Memory B cell (primary cell): ENCODE measurements at regions not wholly inside any gene's neighbourhood (a gene's known extent, or its start where the extent isn't known, plus 50 kb on each side); places are given as distances from the start of the nearest gene placed in this dataset.

Experiments used
- ATAC-seq: fragments of 150-1000 bp; cut with Tn5 transposase; 2 replicates; pipeline ENCODE4 v1.10.0; 2021; ENCODE audit warnings: low read depth, mild to moderate bottlenecking, moderate library complexity
- DNase-seq, 2 donors: peaks; one replicate each; pipeline ENCODE4 v3.0.0; 2022; ENCODE audit warnings: low spot score in 2 of 2
- H3K27ac Mint-ChIP-seq: one replicate; pipeline ENCODE4 v1.8.0; 2022; ENCODE audit warnings: mild to moderate bottlenecking, moderate library complexity, mixed read lengths
- H3K27me3 Mint-ChIP-seq: one replicate; pipeline ENCODE4 v1.8.0; 2022; ENCODE audit warnings: mixed read lengths
- H3K36me3 Mint-ChIP-seq: one replicate; pipeline ENCODE4 v1.8.0; 2022; ENCODE audit warnings: mild to moderate bottlenecking, mixed read lengths
- H3K4me1 Mint-ChIP-seq: one replicate; pipeline ENCODE4 v1.8.0; 2022; ENCODE audit warnings: mixed read lengths
- H3K4me3 Mint-ChIP-seq: one replicate; pipeline ENCODE4 v1.8.0; 2022; ENCODE audit warnings: mild to moderate bottlenecking, moderate library complexity, mixed read lengths
- H3K9me3 Mint-ChIP-seq: one replicate; pipeline ENCODE4 v1.8.0; 2022; ENCODE audit warnings: mixed read lengths

- peaks cover 4% of the 10 kb centered on the region for H3K9me3 Mint-ChIP-seq
- H3K27me3 Mint-ChIP-seq, result no peaks in the 10 kb centered on the region
- H3K27ac Mint-ChIP-seq, result no peak overlapping the region
- no peaks in the 10 kb centered on the region for H3K4me1 Mint-ChIP-seq
- no peak overlapping the region for H3K4me3 Mint-ChIP-seq
- ATAC-seq (no peak), DNase-seq (no peak)
- H3K36me3 Mint-ChIP-seq, result no peaks in the 10 kb centered on the region
These were observed 815.2 kb downstream of the QKI start for GRCh38 chr6:164229716-164230115.

GRCh38 chr6:164227952-164228522 is 813.5 kb downstream of the QKI start:
- Mint-ChIP-seq H3K27me3 (no peaks in the 10 kb centered on the region), H3K4me3 (no peak overlapping the region), H3K9me3 (peaks cover 2% of the 10 kb centered on the region), H3K36me3 (no peaks in the 10 kb centered on the region), H3K4me1 (no peaks in the 10 kb centered on the region), H3K27ac (no peak overlapping the region)
- ATAC-seq (no peak), DNase-seq (no peak)

GRCh38 chr6:164216839-164217238 is 802.3 kb downstream of the QKI start:
- Mint-ChIP-seq H3K27me3 (no peaks in the 10 kb centered on the region), H3K36me3 (no peaks in the 10 kb centered on the region), H3K9me3 (peaks cover 3% of the 10 kb centered on the region), H3K4me3 (no peak overlapping the region), H3K4me1 (no peaks in the 10 kb centered on the region), H3K27ac (no peak overlapping the region)
- DNase-seq (no peak), ATAC-seq (no peak)

- H3K9me3 Mint-ChIP-seq, result peaks cover 3% of the 10 kb centered on the region
- H3K27ac Mint-ChIP-seq, result no peak overlapping the region
- no peak for ATAC-seq
These were observed 801.9 kb downstream of the QKI start for GRCh38 chr6:164216368-164216767.

GRCh38 chr6:164214066-164214465 is 799.5 kb downstream of the QKI start:
- no peak overlapping the region for H3K27ac Mint-ChIP-seq

More at GRCh38 chr6:164216368-164216767, 801.9 kb downstream of the QKI start:
- Mint-ChIP-seq H3K27me3 (no peaks in the 10 kb centered on the region), H3K4me1 (no peaks in the 10 kb centered on the region), H3K4me3 (no peak overlapping the region), H3K36me3 (no peaks in the 10 kb centered on the region)
- DNase-seq, result no peak

GRCh38 chr6:164211254-164211653 is 796.7 kb downstream of the QKI start:
- DNase-seq, result no peak
- Mint-ChIP-seq H3K4me1 (no peaks in the 10 kb centered on the region), H3K27me3 (no peaks in the 10 kb centered on the region), H3K4me3 (no peak overlapping the region), H3K36me3 (no peaks in the 10 kb centered on the region), H3K27ac (no peak overlapping the region), H3K9me3 (no peaks in the 10 kb centered on the region)
- ATAC-seq, result no peak

More at GRCh38 chr6:164214066-164214465, 799.5 kb downstream of the QKI start:
- Mint-ChIP-seq H3K36me3 (no peaks in the 10 kb centered on the region), H3K9me3 (peaks cover 3% of the 10 kb centered on the region), H3K27me3 (no peaks in the 10 kb centered on the region), H3K4me1 (no peaks in the 10 kb centered on the region), H3K4me3 (no peak overlapping the region)
- ATAC-seq, result no peak
- no peak for DNase-seq

- H3K27ac Mint-ChIP-seq, result no peak overlapping the region
- peaks cover 2% of the 10 kb centered on the region for H3K9me3 Mint-ChIP-seq
- DNase-seq (no peak), ATAC-seq (no peak)
- no peak overlapping the region for H3K4me3 Mint-ChIP-seq
- H3K27me3 Mint-ChIP-seq, result no peaks in the 10 kb centered on the region
- H3K36me3 Mint-ChIP-seq, result no peaks in the 10 kb centered on the region
- no peaks in the 10 kb centered on the region for H3K4me1 Mint-ChIP-seq
These were observed 796.3 kb downstream of the QKI start for GRCh38 chr6:164210783-164211182.

- Mint-ChIP-seq H3K27me3 (no peaks in the 10 kb centered on the region), H3K4me3 (no peak overlapping the region), H3K27ac (no peak overlapping the region), H3K4me1 (no peaks in the 10 kb centered on the region), H3K36me3 (no peaks in the 10 kb centered on the region), H3K9me3 (peaks cover 2% of the 10 kb centered on the region)
- no peak for DNase-seq
- no peak for ATAC-seq
These were observed 795.8 kb downstream of the QKI start for GRCh38 chr6:164210323-164210722.

- ATAC-seq (no peak), DNase-seq (no peak)
- Mint-ChIP-seq H3K4me3 (no peak overlapping the region), H3K9me3 (peaks cover 2% of the 10 kb centered on the region), H3K4me1 (no peaks in the 10 kb centered on the region), H3K27me3 (no peaks in the 10 kb centered on the region), H3K36me3 (no peaks in the 10 kb centered on the region), H3K27ac (no peak overlapping the region)
These were observed 793.9 kb downstream of the QKI start for GRCh38 chr6:164208371-164208770.

GRCh38 chr6:164206807-164207423 is 792.4 kb downstream of the QKI start:
- Mint-ChIP-seq H3K4me1 (no peaks in the 10 kb centered on the region), H3K36me3 (no peaks in the 10 kb centered on the region), H3K4me3 (no peak overlapping the region), H3K27ac (no peak overlapping the region), H3K9me3 (peaks cover 2% of the 10 kb centered on the region), H3K27me3 (no peaks in the 10 kb centered on the region)
- DNase-seq (no peak), ATAC-seq (no peak)

GRCh38 chr6:164200071-164200470 is 785.6 kb downstream of the QKI start:
- no peaks in the 10 kb centered on the region for H3K9me3 Mint-ChIP-seq
- DNase-seq (no peak), ATAC-seq (no peak)

GRCh38 chr6:164195942-164196281 is 781.4 kb downstream of the QKI start:
- no peak for ATAC-seq
- Mint-ChIP-seq H3K4me3 (no peak overlapping the region), H3K4me1 (no peaks in the 10 kb centered on the region), H3K9me3 (no peaks in the 10 kb centered on the region), H3K27me3 (no peaks in the 10 kb centered on the region), H3K27ac (no peak overlapping the region), H3K36me3 (no peaks in the 10 kb centered on the region)
- no peak for DNase-seq

More at GRCh38 chr6:164200071-164200470, 785.6 kb downstream of the QKI start:
- Mint-ChIP-seq H3K27me3 (no peaks in the 10 kb centered on the region), H3K36me3 (no peaks in the 10 kb centered on the region), H3K27ac (no peak overlapping the region), H3K4me1 (no peaks in the 10 kb centered on the region), H3K4me3 (no peak overlapping the region)

- no peaks in the 10 kb centered on the region for H3K27me3 Mint-ChIP-seq
- H3K4me3 Mint-ChIP-seq, result no peak overlapping the region
- no peak for DNase-seq
- H3K4me1 Mint-ChIP-seq, result no peaks in the 10 kb centered on the region
- no peak for ATAC-seq
- no peak overlapping the region for H3K27ac Mint-ChIP-seq
- H3K36me3 Mint-ChIP-seq, result no peaks in the 10 kb centered on the region
- H3K9me3 Mint-ChIP-seq, result no peaks in the 10 kb centered on the region
These were observed 780.9 kb downstream of the QKI start for GRCh38 chr6:164195278-164195941.

- no peaks in the 10 kb centered on the region for H3K4me1 Mint-ChIP-seq
- no peaks in the 10 kb centered on the region for H3K9me3 Mint-ChIP-seq
- no peaks in the 10 kb centered on the region for H3K36me3 Mint-ChIP-seq
- H3K27me3 Mint-ChIP-seq, result no peaks in the 10 kb centered on the region
- H3K27ac Mint-ChIP-seq, result no peak overlapping the region
- ATAC-seq (no peak), DNase-seq (no peak)
- H3K4me3 Mint-ChIP-seq, result no peak overlapping the region
These were observed 774.3 kb downstream of the QKI start for GRCh38 chr6:164188861-164189260.

GRCh38 chr6:164185471-164185871 is 771.0 kb downstream of the QKI start:
- DNase-seq (no peak), ATAC-seq (no peak)
- H3K9me3 Mint-ChIP-seq, result no peaks in the 10 kb centered on the region
- H3K27ac Mint-ChIP-seq, result no peak overlapping the region
- H3K36me3 Mint-ChIP-seq, result no peaks in the 10 kb centered on the region
- no peak overlapping the region for H3K4me3 Mint-ChIP-seq
- H3K4me1 Mint-ChIP-seq, result no peaks in the 10 kb centered on the region
- no peaks in the 10 kb centered on the region for H3K27me3 Mint-ChIP-seq
